Activated CD8-positive, alpha-beta memory T cell treated with anti-CD3 and anti-CD28 coated beads for 1 hour (primary cell): ENCODE measurements at regions not wholly inside any gene's neighbourhood (a gene's known extent, or its start where the extent isn't known, plus 50 kb on each side); places are given as distances from the start of the nearest gene placed in this dataset.

Experiments
- DNase-seq, 2 donors: peaks; one replicate each; pipeline ENCODE4 v3.0.0-alpha.2; 2020; ENCODE audit warnings: low read depth in 1 of 2; ENCODE audit errors: extremely low read depth in 1 of 2

GRCh38 chr2:136582628-136583205 lies 182.6 kb upstream of the THSD7B start:
- DNase-seq: no peak

GRCh38 chr2:136572335-136572734 lies 193.0 kb upstream of the THSD7B start:
- DNase-seq: no peak

GRCh38 chr2:136557203-136557602 lies 208.1 kb upstream of the THSD7B start:
- no peak for DNase-seq

DNA sequence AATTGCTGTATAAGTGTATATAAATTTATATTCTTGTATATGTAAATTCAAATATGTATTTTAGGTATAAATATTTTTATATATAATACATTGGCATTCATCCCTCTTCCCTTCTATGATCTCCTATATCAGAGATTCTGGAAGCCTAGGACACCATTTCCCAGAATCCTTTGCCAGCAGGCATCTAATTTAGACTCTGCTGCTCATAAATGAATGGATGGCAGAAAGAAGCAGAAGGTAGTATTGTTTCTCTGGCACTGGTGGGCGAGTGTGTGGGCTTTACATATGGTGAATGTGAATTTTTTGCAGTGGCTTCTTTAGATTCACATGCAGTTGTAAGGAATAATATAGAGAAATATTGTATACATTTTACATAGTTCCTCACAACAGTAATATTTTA lies 215.2 kb upstream of the THSD7B start:
- DNase-seq: no peak

GRCh38 chr2:136539355-136539754 lies 226.0 kb upstream of the THSD7B start:
- no peak for DNase-seq

GRCh38 chr2:136538489-136538888 lies 226.9 kb upstream of the THSD7B start:
- no peak for DNase-seq

DNA sequence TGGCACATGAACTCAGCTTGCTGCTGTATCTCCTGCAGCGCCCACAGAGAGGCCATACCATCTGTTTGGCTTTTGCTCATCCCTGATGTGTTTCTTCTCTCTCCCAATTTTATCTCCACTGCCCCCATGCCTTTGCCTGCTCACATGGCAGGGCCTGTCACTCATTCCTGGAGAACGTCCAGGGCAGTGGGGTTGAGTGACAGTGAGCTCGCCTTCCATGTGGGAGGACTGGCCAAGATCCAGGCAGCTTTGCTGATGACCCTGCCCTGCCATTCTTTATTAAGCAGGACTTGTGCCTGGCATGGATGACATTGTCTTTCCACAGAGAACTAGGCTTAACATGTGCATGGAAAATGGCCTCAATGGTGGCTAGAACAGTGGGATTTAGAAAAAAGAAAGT lies 230.5 kb upstream of the THSD7B start:
- no peak for DNase-seq

DNA sequence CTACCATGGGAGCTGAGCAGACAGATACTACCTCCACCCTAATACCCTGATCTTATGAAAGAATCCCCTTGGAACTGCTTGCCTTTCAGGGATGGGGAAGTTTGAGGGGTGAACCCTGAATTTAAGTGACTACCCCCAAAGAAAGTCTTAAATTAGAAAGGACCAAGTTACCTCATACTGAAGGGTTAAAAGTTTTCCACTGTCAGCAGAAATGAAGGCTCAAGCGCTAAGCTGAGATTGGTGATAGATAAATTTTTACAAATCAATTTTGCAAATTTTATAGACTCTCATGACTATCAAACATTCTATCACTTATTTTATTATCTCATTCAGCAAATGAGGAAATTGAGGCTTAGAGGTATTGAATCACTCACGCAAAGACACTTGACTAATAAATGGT lies 233.2 kb upstream of the THSD7B start:
- DNase-seq: no peak

GRCh38 chr2:136531731-136532130 lies 233.6 kb upstream of the THSD7B start:
- DNase-seq: no peak

- DNase-seq: no peak
Observed at GRCh38 chr2:136530146-136530545, 235.2 kb upstream of the THSD7B start.

DNA sequence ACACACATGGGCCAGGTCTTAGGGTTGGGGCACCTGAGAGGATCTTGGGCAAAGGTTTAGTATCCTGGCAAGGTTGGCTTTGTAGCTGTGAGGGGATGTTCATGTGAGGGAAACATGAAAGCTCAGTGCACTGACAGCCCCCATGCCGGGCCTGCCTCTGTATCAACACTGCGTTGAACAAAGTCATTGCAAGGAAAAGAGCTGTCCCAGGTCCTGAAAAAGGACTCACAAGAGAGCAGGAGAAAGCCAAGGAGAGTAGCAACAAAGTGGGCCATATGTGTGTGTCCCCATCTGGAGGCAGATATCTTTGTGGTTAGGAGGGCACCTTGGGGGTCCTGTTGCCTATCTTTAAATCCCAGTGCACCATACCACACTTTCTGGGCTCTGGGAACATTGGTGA lies 237.8 kb upstream of the THSD7B start:
- DNase-seq: no peak

- DNase-seq: no peak
Observed at GRCh38 chr2:136522724-136523123, 242.6 kb upstream of the THSD7B start.

DNA sequence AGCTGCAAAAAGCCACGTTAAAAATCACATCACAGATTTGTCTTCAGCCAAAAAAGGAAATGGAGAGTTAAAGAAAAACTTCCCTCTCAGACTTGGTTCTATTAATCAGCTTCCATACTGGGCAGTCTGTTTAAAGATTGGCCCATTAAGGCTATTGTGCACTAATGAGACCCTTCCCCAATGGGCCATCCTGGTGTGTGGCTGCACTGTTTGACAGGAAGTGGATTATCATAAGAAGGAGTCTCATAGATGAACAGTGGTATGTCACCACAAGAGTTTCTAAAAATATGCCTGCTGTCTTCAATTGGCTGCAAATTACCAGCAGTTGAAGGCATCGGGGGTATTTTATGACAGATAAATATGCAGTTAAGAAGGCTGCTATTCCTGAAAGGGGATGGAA lies 247.6 kb upstream of the THSD7B start:
- DNase-seq: no peak

DNA sequence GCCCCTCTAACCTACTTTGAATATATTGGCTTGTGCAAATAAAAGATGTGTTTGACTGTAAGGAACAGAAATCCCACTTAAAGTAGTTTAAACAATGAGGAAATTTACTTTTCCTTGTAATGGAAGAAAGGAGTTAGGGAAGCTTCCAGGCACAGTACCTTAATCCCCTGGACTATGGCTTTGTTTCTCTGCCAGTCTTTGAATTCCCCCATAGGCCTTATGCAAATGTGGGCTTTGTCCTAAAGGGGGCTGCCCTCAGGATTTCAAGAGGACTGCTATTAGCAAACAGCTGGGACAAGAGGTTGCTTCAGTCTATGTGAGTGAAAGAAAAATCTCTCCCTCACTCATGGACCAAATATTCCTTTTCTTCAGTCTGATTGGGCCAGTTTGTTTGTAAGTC lies 255.1 kb upstream of the THSD7B start:
- no peak for DNase-seq

DNA sequence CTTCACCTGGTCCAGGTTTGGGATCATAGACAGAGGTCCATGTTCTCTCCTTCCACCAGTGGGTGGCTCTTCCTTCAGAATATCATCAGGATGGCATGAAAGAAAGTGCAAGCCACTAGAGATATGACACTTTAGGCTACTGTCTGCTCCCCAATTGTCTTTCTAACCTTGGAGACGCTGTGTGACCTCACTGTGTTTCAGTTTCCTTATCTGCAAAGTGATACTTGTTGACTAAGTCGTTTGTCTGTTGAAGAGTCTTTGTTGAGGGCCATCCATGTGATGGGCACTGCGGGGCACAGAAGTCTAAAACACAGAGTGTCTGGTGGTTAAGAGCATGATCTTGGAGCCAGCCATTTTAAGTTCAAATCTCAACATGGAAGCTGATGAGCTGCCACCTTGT lies 259.9 kb upstream of the THSD7B start:
- DNase-seq: no peak

DNA sequence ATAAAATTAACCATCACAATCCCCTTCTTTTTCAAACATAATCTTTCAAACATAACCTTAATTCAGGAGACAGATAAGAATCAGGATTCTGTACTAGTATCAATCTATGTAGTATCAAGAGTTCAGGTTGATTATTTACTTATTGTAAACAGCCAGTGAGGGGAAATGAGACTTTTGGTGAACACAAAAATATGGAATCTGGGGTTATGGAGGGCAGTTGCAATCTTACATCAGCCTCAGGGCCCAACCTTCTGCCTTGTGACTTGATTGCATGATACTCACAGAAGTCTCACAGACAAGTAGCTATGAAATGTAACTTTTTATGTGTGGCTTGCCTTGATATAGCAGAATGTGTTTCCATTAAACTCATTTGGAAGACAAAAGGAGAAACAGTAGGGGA lies 262.7 kb upstream of the THSD7B start:
- DNase-seq: no peak

- no peak for DNase-seq
Observed at GRCh38 chr2:136497709-136498108, 267.6 kb upstream of the THSD7B start.

- no peak for DNase-seq
Observed at GRCh38 chr2:136496966-136497365, 268.4 kb upstream of the THSD7B start.

DNA sequence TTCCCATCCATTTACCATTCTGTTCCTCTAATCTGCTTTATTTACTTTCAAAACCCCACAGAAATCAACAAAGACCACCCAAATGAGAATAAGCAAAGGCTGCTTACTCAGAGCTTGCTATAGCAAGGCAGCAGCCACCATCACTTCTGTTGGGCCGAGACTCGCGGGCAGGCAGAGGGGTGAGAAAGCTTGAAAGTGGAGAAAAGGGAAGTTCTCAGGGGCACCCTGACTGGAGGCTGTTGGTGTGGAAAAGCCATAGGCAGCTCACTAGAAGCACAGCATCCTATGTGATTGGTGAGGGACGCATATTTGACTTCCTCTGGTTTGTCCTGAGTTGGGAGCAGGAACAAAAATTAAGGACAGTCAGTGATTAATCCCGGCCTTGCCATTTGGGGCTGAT lies 269.7 kb upstream of the THSD7B start:
- DNase-seq: no peak

DNA sequence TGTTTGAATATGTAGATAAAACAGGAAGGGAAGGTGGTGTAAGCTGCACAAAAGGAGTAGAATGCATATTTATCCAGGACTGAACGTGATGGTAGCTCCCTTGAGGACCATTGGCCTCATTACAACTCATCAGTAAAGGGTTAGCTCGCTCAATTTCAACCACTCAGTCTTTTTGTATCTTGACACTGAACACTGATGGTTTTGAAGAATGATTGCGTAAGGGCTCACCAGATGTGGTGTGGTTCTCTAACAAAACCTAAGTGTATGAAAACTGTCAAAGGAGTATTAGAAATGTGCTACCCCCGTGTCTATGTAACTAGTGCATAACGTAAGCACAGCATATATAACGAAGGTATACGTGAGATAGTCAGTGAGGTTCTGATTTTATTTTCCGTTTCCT lies 272.4 kb upstream of the THSD7B start:
- DNase-seq: no peak

GRCh38 chr2:136490100-136490499 lies 275.2 kb upstream of the THSD7B start:
- DNase-seq: no peak

DNA sequence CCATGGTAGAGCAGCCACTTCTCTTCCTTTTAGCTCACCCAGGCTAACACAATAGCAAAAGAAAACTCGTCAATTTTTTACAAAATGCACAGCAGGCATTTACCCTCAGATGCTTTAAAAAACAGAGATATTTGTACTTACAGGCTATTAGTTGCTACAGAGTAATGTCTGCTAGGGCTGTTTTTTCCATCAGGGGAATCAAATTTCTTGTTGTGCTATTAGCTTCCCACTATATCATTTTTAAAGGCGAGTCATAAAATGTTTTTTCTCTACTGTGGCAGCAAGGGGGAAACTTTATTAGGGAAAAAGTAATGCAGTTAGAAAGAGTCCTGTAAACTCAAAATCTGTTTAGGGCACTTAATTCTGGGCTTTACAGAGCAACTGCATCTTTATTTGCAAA lies 277.9 kb upstream of the THSD7B start:
- DNase-seq: no peak

DNA sequence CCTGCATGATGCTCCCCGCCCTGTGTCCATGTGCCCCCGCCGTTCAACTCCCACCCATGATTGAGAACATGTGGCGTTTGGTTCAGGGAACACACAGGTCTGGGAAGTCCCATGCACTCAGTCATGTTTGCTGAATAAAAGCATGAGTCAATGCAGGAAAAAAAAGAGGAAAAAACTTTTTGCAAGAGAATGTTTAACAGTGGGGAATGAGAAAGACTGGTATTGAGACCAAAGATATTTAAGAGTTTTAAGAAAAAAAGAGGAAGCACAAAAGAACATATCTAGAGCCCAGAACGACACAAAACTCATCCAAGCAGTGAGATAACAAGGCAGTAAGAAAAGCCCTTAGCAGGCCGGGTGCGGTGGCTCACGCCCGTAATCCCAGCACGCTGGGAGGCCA lies 279.2 kb upstream of the THSD7B start:
- no peak for DNase-seq

- no peak for DNase-seq
Observed at GRCh38 chr2:136482966-136483365, 282.4 kb upstream of the THSD7B start.
